H9 (cell line): ENCODE measurements at regions not wholly inside any gene's neighbourhood (a gene's known extent, or its start where the extent isn't known, plus 50 kb on each side); places are given as distances from the start of the nearest gene placed in this dataset.

ENCODE experiments used
- DNase-seq: peaks from one replicate; pipeline ENCODE4 v3.0.0-alpha.2; 2017
- H2AFZ ChIP-seq: one replicate; pipeline ENCODE4 v1.6.1; 2013; ENCODE audit warnings: mild to moderate bottlenecking, low read length, control low read depth, moderate library complexity
- H2AK5ac ChIP-seq: 2 replicates; pipeline ENCODE4 v1.6.1; 2013; ENCODE audit warnings: low read length, control low read depth, mixed read lengths; ENCODE audit not compliant: insufficient read length
- H2BK120ac ChIP-seq: one replicate; pipeline ENCODE4 v1.6.1; 2013; ENCODE audit warnings: low read depth, mild to moderate bottlenecking, low read length, control low read depth, inconsistent platforms; ENCODE audit not compliant: poor library complexity, severe bottlenecking
- H2BK12ac ChIP-seq: 2 replicates; pipeline ENCODE4 v1.6.1; 2013; ENCODE audit warnings: low read length, control low read depth, mixed read lengths, low read depth; ENCODE audit not compliant: insufficient read length
- H2BK15ac ChIP-seq: 2 replicates; pipeline ENCODE4 v1.6.1; 2013; ENCODE audit warnings: low read depth, low read length, control low read depth
- H2BK20ac ChIP-seq: one replicate; pipeline ENCODE4 v1.6.1; 2013; ENCODE audit warnings: low read depth, mild to moderate bottlenecking, low read length, control low read depth, inconsistent platforms; ENCODE audit not compliant: poor library complexity, severe bottlenecking
- H2BK5ac ChIP-seq: 2 replicates; pipeline ENCODE4 v1.6.1; 2013; ENCODE audit warnings: low read length, control low read depth, mixed read lengths; ENCODE audit not compliant: insufficient read length
- H3K14ac ChIP-seq: 2 replicates; pipeline ENCODE4 v1.6.1; 2013; ENCODE audit warnings: low read length, control low read depth; ENCODE audit not compliant: insufficient read depth
- H3K18ac ChIP-seq: 2 replicates; pipeline ENCODE4 v1.6.1; 2013; ENCODE audit warnings: low read depth, mild to moderate bottlenecking, mixed read lengths, low read length, control low read depth; ENCODE audit not compliant: insufficient read length
- H3K23ac ChIP-seq: 2 replicates; pipeline ENCODE4 v1.6.1; 2013; ENCODE audit warnings: low read length, control low read depth, mixed read lengths, low read depth; ENCODE audit not compliant: insufficient read length
- H3K23me2 ChIP-seq: 2 replicates; pipeline ENCODE4 v1.6.1; 2013; ENCODE audit warnings: low read depth, mild to moderate bottlenecking, mixed read lengths, low read length, control low read depth; ENCODE audit not compliant: insufficient read length, poor library complexity, severe bottlenecking
- H3K27ac ChIP-seq: 2 replicates; pipeline ENCODE4 v1.5.1; 2013; ENCODE audit warnings: low read length, control low read depth, mixed read lengths, low read depth; ENCODE audit not compliant: insufficient read length
- H3K27me3 ChIP-seq: 2 replicates; pipeline ENCODE4 v1.6.1; 2013; ENCODE audit warnings: low read length, control low read depth, inconsistent platforms; ENCODE audit not compliant: insufficient read depth
- H3K4ac ChIP-seq: 2 replicates; pipeline ENCODE4 v1.6.1; 2013; ENCODE audit warnings: low read depth, mild to moderate bottlenecking, control low read depth, inconsistent platforms, low read length, moderate library complexity
- H3K4me1 ChIP-seq: 2 replicates; pipeline ENCODE4 v1.6.1; 2013; ENCODE audit warnings: low read length, control low read depth, inconsistent platforms; ENCODE audit not compliant: insufficient read depth
- H3K4me2 ChIP-seq: 2 replicates; pipeline ENCODE4 v1.6.1; 2013; ENCODE audit warnings: low read length, control low read depth, mixed read lengths; ENCODE audit not compliant: insufficient read length, insufficient read depth
- H3K56ac ChIP-seq: 2 replicates; pipeline ENCODE4 v1.6.1; 2013; ENCODE audit warnings: low read depth, mild to moderate bottlenecking, mixed read lengths, low read length, control low read depth; ENCODE audit not compliant: insufficient read length
- H3K79me1 ChIP-seq: 2 replicates; pipeline ENCODE4 v1.6.1; 2013; ENCODE audit warnings: low read depth, mild to moderate bottlenecking, moderate library complexity, low read length, control low read depth, inconsistent platforms; ENCODE audit not compliant: insufficient read depth, poor library complexity, severe bottlenecking
- H3K79me2 ChIP-seq: 2 replicates; pipeline ENCODE4 v1.6.1; 2013; ENCODE audit warnings: low read length, control low read depth, inconsistent platforms; ENCODE audit not compliant: insufficient read depth
- H3K9ac ChIP-seq: 2 replicates; pipeline ENCODE4 v1.6.1; 2013; ENCODE audit warnings: low read length, control low read depth, mixed read lengths; ENCODE audit not compliant: insufficient read length; ENCODE audit errors: extremely low read depth
- H3K9me3 ChIP-seq: one replicate; pipeline ENCODE4 v1.6.1; 2013; ENCODE audit warnings: low read depth, low read length, inconsistent platforms; ENCODE audit not compliant: control insufficient read depth
- H3T11ph ChIP-seq: one replicate; pipeline ENCODE4 v1.6.1; 2013; ENCODE audit warnings: mild to moderate bottlenecking, low read length, control low read depth, inconsistent platforms
- H4K20me1 ChIP-seq: one replicate; pipeline ENCODE4 v1.6.1; 2013; ENCODE audit not compliant: control insufficient read depth, insufficient read length, insufficient read depth
- H4K5ac ChIP-seq: 2 replicates; pipeline ENCODE4 v1.6.1; 2013; ENCODE audit warnings: low read depth, mild to moderate bottlenecking, mixed read lengths, low read length, control low read depth; ENCODE audit not compliant: insufficient read length
- H4K8ac ChIP-seq: replicated peaks from 2 replicates; pipeline ENCODE4 v1.6.1; 2013; ENCODE audit warnings: low read length, control low read depth, mixed read lengths, low read depth; ENCODE audit not compliant: insufficient read length
- H4K91ac ChIP-seq: 2 replicates; pipeline ENCODE4 v1.6.1; 2013; ENCODE audit warnings: low read depth, mild to moderate bottlenecking, moderate library complexity, mixed read lengths, low read length, control low read depth; ENCODE audit not compliant: insufficient read length
- H3K27ac Mint-ChIP-seq, 3 experiments: 2 replicates in 2 of 3; 3 replicates in 1 of 3; pipeline ENCODE4 v1.8.0; 2020 to 2021; ENCODE audit warnings: mixed read lengths in 3 of 3, mild to moderate bottlenecking in 1 of 3, moderate library complexity in 1 of 3
- H3K27me3 Mint-ChIP-seq: 2 replicates; pipeline ENCODE4 v1.8.0; 2021; ENCODE audit warnings: low read depth, mild to moderate bottlenecking, moderate library complexity, mixed read lengths
- H3K36me3 Mint-ChIP-seq, 3 experiments: 2 replicates in 2 of 3; 3 replicates in 1 of 3; pipeline ENCODE4 v1.8.0; 2020 to 2021; ENCODE audit warnings: low read depth in 3 of 3, mixed read lengths in 3 of 3; ENCODE audit not compliant: insufficient read depth in 1 of 3
- H3K4me1 Mint-ChIP-seq, 2 experiments: 2 replicates each; pipeline ENCODE4 v1.8.0; 2020; ENCODE audit warnings: mixed read lengths in 2 of 2
- H3K4me3 Mint-ChIP-seq, 2 experiments: 2 replicates in 1 of 2; 3 replicates in 1 of 2; pipeline ENCODE4 v1.8.0; 2020 to 2021; ENCODE audit warnings: mild to moderate bottlenecking in 2 of 2, mixed read lengths in 2 of 2, moderate library complexity in 1 of 2
- H3K9me3 Mint-ChIP-seq, 2 experiments: 2 replicates in 1 of 2; 3 replicates in 1 of 2; pipeline ENCODE4 v1.8.0; 2020; ENCODE audit warnings: mild to moderate bottlenecking in 2 of 2, mixed read lengths in 2 of 2, moderate library complexity in 1 of 2
- WGBS: extraction: QIAGEN DNeasy Blood & Tissue Kit; methylation state at CpG from one replicate; pipeline ENCODE4 v1.1.7; 2013; ENCODE audit warnings: missing lambda C conversion rate, low lambda C conversion rate, mixed read lengths; ENCODE audit not compliant: insufficient read length; ENCODE audit errors: extremely low coverage; 5-methylcytosine and 5-hydroxymethylcytosine counted together
- TF ChIP-seq, protein P1 (sequence below): fragments of 200-600 bp; sonication (generic); conservative IDR thresholded peaks from 3 replicates; pipeline ENCODE4 v1.8.0; 2021; ENCODE audit warnings: antibody characterized with exemption, mild to moderate bottlenecking

GRCh38 chr6:76326871-76327270, 254.4 kb upstream of the IMPG1 start:
- Histone ChIP-seq H3K56ac (no peak overlapping the region), H3K4me2 (no peak overlapping the region), H2BK15ac (no peak overlapping the region), H3K4me1 (no peaks in the 10 kb centered on the region), H2BK20ac (no peak overlapping the region), H3K9ac (no peak overlapping the region), H2BK12ac (no peak overlapping the region), H2BK120ac (no peak overlapping the region), H4K5ac (no peak overlapping the region), H3K23me2 (no peaks in the 10 kb centered on the region), H2BK5ac (no peak overlapping the region), H3K23ac (no peak overlapping the region), H3K4ac (no peak overlapping the region), H2AK5ac (no peak overlapping the region), H3K27me3 (no peaks in the 10 kb centered on the region), H4K91ac (no peak overlapping the region), H3K14ac (no peak overlapping the region), H2AFZ (no peak overlapping the region), H4K8ac (no peak overlapping the region), H4K20me1 (no peaks in the 10 kb centered on the region), H3K79me2 (no peaks in the 10 kb centered on the region), H3T11ph (no peak overlapping the region), H3K9me3 (no peaks in the 10 kb centered on the region), H3K79me1 (no peaks in the 10 kb centered on the region), H3K27ac (no peak overlapping the region), H3K18ac (no peak overlapping the region)
- TF ChIP-seq, protein P1, sequence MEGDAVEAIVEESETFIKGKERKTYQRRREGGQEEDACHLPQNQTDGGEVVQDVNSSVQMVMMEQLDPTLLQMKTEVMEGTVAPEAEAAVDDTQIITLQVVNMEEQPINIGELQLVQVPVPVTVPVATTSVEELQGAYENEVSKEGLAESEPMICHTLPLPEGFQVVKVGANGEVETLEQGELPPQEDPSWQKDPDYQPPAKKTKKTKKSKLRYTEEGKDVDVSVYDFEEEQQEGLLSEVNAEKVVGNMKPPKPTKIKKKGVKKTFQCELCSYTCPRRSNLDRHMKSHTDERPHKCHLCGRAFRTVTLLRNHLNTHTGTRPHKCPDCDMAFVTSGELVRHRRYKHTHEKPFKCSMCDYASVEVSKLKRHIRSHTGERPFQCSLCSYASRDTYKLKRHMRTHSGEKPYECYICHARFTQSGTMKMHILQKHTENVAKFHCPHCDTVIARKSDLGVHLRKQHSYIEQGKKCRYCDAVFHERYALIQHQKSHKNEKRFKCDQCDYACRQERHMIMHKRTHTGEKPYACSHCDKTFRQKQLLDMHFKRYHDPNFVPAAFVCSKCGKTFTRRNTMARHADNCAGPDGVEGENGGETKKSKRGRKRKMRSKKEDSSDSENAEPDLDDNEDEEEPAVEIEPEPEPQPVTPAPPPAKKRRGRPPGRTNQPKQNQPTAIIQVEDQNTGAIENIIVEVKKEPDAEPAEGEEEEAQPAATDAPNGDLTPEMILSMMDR: no peak
- H3K4me1 Mint-ChIP-seq: peaks cover 9 to 16% of the 10 kb centered on the region in 2 experiments
- no CpG with 5 or more reads among the region's 5 CpGs for WGBS
- no peak for DNase-seq
- H3K36me3 Mint-ChIP-seq: peaks cover 0 to 9% (median 2%) of the 10 kb centered on the region in 3 experiments; a peak in 4 of 7 replicates
- no peak overlapping the region; a peak in 1 of 5 replicates for H3K4me3 Mint-ChIP-seq
- H3K9me3 Mint-ChIP-seq: peaks cover 6 to 9% of the 10 kb centered on the region in 2 experiments
- no peaks in the 10 kb centered on the region for H3K27me3 Mint-ChIP-seq
- H3K27ac Mint-ChIP-seq: no peak overlapping the region; a peak in 1 of 7 replicates
